OCI-LY3 (cell line): ENCODE measurements at regions not wholly inside any gene's neighbourhood (a gene's known extent, or its start where the extent isn't known, plus 50 kb on each side); places are given as distances from the start of the nearest gene placed in this dataset.

Experiments
- CTCF ChIP-seq: fragments of 200-600, 300-600 bp; sonication (generic); IDR thresholded peaks from 2 replicates; pipeline ENCODE4 v1.5.1; 2014; ENCODE audit warnings: antibody characterized with exemption, low read length, low read depth
- EZH2phosphoT487 ChIP-seq: fragments of 200-600 bp; shearing (Covaris generic); IDR thresholded peaks from 2 replicates; pipeline ENCODE4 v1.6.1; 2018; ENCODE audit warnings: antibody characterized with exemption, mixed run types, low read depth

DNA sequence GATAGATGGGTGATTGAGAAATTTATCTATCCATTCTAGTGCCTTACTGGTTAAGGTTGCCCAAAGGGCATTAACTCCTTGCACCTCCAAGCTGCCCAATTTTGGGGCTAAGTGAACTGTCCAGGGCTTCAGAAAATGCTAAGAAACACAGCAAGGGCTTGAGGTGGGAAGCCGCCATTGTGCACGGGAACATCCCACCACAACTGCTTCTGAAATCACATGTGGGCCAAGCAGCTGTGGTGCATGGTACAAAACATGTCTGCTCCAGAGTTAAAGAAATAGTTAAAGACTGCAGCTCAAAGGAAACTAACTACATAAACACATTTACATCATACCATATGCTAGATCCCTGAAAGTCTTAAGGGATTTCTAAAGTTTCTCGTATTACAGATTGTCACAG, 144.3 kb upstream of the NDST3 start:
- TF ChIP-seq CTCF (no peak), EZH2phosphoT487 (no peak)
